ENCODE measurements at regions not wholly inside any gene's neighbourhood (a gene's known extent, or its start where the extent isn't known, plus 50 kb on each side); places are given as distances from the start of the nearest gene placed in this dataset.

GRCh38 chr9:111154081-111154562, 115.9 kb upstream of the LPAR1 start:
- H3F3A ChIP-seq (ENCODE audit: insufficient read depth, low read length): no peaks in the 10 kb centered on the region
- H3K9me2 ChIP-seq (ENCODE audit: low read depth, low read length): no peaks in the 10 kb centered on the region
- H2AFZ ChIP-seq (ENCODE audit: low read length): no peak overlapping the region
- H3K4me3 ChIP-seq (ENCODE audit: low read depth, low read length, poor library complexity, severe bottlenecking): no peak overlapping the region
- no peaks in the 10 kb centered on the region for H3K27me3 ChIP-seq (ENCODE audit: insufficient read depth, low read length)
- H3K36me3 ChIP-seq (ENCODE audit: insufficient read depth, low read length): no peaks in the 10 kb centered on the region
- H3K9ac ChIP-seq (ENCODE audit: low read length): no peak overlapping the region
- no peaks in the 10 kb centered on the region for H4K20me1 ChIP-seq (ENCODE audit: insufficient read depth, low read length)
- H3K79me2 ChIP-seq (ENCODE audit: insufficient read depth, low read length): no peaks in the 10 kb centered on the region
- H3K27ac ChIP-seq (ENCODE audit: low read depth, low read length, poor library complexity, severe bottlenecking): no peak overlapping the region
- TF ChIP-seq CTCF (IDR thresholded peaks at IDR 0.05; ENCODE audit: low read length): no peak
- no peaks in the 10 kb centered on the region for H3K9me3 ChIP-seq (ENCODE audit: low read length)
- no peak overlapping the region for H3K4me2 ChIP-seq (ENCODE audit: low read length)
- H3K4me1 ChIP-seq (ENCODE audit: insufficient read depth, low read length, severe bottlenecking): no peaks in the 10 kb centered on the region

- Histone ChIP-seq H3K9ac (ENCODE audit: low read length) (no peak overlapping the region), H4K20me1 (ENCODE audit: insufficient read depth, low read length) (no peaks in the 10 kb centered on the region), H2AFZ (ENCODE audit: low read length) (no peak overlapping the region), H3K27me3 (ENCODE audit: insufficient read depth, low read length) (no peaks in the 10 kb centered on the region), H3K9me2 (ENCODE audit: low read depth, low read length) (no peaks in the 10 kb centered on the region), H3K79me2 (ENCODE audit: insufficient read depth, low read length) (no peaks in the 10 kb centered on the region), H3K9me3 (ENCODE audit: low read length) (no peaks in the 10 kb centered on the region), H3K27ac (ENCODE audit: low read depth, low read length, poor library complexity, severe bottlenecking) (no peak overlapping the region), H3K4me2 (ENCODE audit: low read length) (no peak overlapping the region), H3K4me1 (ENCODE audit: insufficient read depth, low read length, severe bottlenecking) (no peaks in the 10 kb centered on the region), H3F3A (ENCODE audit: insufficient read depth, low read length) (no peaks in the 10 kb centered on the region), H3K4me3 (ENCODE audit: low read depth, low read length, poor library complexity, severe bottlenecking) (no peak overlapping the region), H3K36me3 (ENCODE audit: insufficient read depth, low read length) (no peaks in the 10 kb centered on the region)
- TF ChIP-seq CTCF (IDR thresholded peaks at IDR 0.05; ENCODE audit: low read length): no peak
Observed at GRCh38 chr9:111152614-111153406, 114.5 kb upstream of the LPAR1 start.

GRCh38 chr9:111151537-111151936, 113.3 kb upstream of the LPAR1 start:
- no peak for TF ChIP-seq CTCF (IDR thresholded peaks at IDR 0.05; ENCODE audit: low read length)
- no peak for TF ChIP-seq EZH2 (IDR thresholded peaks at IDR 0.05; ENCODE audit: borderline replicate concordance, low read length)

More at GRCh38 chr9:111151537-111151936, 113.3 kb upstream of the LPAR1 start:
- Histone ChIP-seq H3K9ac (ENCODE audit: low read length) (no peak overlapping the region), H3K36me3 (ENCODE audit: insufficient read depth, low read length) (no peaks in the 10 kb centered on the region), H3K27ac (ENCODE audit: low read depth, low read length, poor library complexity, severe bottlenecking) (no peak overlapping the region), H3K27me3 (ENCODE audit: insufficient read depth, low read length) (no peaks in the 10 kb centered on the region), H3K9me3 (ENCODE audit: low read length) (no peaks in the 10 kb centered on the region), H3F3A (ENCODE audit: insufficient read depth, low read length) (no peaks in the 10 kb centered on the region), H4K20me1 (ENCODE audit: insufficient read depth, low read length) (no peaks in the 10 kb centered on the region), H3K4me1 (ENCODE audit: insufficient read depth, low read length, severe bottlenecking) (no peaks in the 10 kb centered on the region), H3K4me3 (ENCODE audit: low read depth, low read length, poor library complexity, severe bottlenecking) (no peak overlapping the region), H3K79me2 (ENCODE audit: insufficient read depth, low read length) (no peaks in the 10 kb centered on the region), H3K4me2 (ENCODE audit: low read length) (no peak overlapping the region), H2AFZ (ENCODE audit: low read length) (no peak overlapping the region), H3K9me2 (ENCODE audit: low read depth, low read length) (no peaks in the 10 kb centered on the region)
